Right ventricle myocardium inferior (tissue), 1 donor: ENCODE measurements at regions not wholly inside any gene's neighbourhood (a gene's known extent, or its start where the extent isn't known, plus 50 kb on each side); places are given as distances from the start of the nearest gene placed in this dataset.

Experiments used
- ATAC-seq: fragments of 200-7000 bp; cut with Tn5 transposase; one replicate; pipeline ENCODE4 v1.9.1; 2020; ENCODE audit warnings: mild to moderate bottlenecking, moderate library complexity
- DNase-seq: peaks from one replicate; pipeline ENCODE4 v3.0.0; 2021; ENCODE audit errors: missing footprints
- intact Hi-C: fragments of 100-400 bp; cut with DNase I; formaldehyde crosslinking; loops from one replicate; pipeline ENCODE4 v1.11.0; 2022
- donor health status: DM: no; HTN: yes; CAD: no; lungs with severe emphysema.

DNA sequence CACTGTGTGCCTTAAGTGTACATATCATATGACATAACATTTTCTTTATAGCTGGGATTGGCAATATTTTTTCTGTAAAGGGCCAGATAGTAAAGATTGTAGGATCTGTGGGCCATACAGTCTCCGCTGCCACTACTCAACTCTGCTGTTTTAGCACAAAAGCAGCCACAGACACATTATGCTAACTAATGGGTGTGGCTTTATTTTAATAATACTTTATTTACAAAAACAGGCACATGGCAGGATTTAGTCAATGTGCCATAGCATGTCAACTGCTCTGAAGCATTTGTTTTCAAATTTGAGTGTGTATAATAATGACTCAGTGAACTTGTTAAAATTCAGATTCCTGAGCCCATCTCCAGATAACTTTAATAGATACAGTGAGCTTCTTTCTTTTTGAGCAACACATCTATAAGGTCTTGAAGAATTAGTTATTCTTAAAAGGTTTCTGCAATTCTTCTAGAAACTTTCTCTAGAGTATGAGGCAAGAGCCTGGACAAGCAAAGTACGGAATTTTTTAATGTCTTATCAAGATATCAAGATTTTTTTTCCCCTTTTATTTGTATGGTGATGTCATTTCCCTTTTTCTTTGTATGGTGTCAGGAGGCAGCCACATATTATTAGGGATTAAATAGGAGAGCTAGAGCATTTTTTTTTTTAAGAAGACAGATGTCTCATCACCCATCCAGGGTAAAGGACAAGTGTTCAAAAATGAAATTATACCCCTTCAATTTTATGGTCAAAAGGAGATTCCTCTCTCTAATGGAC is 518.3 kb downstream of the DHX35 start:
- ATAC-seq = no peak
- DNase-seq = no peak
- intact Hi-C loops = no loop called here

DNA sequence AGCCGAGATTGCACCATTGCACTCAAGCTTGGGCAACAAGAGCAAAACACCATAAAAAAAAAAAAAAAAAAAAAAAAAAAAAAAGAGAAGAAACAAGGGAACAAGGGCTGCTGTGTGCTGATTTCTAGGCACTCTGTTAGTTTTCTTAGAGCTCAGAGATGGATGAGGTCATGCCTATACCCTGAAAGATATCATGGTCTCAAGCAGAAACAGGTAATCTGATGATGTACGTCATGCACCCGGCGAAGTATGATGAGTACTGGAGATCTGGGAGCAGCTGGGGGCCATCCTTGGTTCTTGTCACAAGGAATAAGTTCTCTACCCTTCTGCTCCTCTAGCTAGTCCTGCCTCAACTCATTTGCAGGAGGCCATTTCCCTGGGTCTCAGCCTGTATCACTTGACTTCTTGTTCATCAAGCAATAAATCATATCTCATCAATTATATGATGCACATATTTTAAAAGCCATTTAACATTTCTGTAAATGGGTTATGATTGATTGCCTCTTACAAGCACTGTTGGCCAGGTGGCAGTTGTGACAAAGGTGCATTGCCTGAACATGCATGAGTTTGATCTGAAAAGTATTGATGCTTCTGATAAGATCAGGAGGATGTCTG is 517.2 kb downstream of the DHX35 start:
- ATAC-seq (no peak), DNase-seq (no peak)
- intact Hi-C loops = no loop called here

DNA sequence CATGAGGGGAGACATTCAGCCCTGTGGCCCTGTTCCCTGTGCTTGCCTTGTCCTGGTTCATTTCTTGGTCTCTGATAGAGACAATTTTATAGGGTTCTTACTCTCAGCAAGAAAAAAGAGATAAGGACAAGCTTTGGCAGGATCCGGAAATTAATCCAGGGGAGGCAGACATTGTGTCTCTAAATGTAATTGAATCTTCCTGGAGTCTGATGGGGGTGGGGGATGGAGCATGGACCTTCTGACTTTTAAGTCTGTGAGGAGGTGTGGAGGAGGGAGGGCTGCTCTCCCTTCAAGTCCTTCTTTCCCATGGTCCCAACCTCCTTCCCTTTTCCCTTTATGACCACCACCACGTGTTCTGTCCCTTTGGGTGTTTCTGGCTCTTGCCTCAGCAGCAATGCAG is 512.7 kb downstream of the DHX35 start:
- intact Hi-C loops = no loop called here
- ATAC-seq = no peak

DNA sequence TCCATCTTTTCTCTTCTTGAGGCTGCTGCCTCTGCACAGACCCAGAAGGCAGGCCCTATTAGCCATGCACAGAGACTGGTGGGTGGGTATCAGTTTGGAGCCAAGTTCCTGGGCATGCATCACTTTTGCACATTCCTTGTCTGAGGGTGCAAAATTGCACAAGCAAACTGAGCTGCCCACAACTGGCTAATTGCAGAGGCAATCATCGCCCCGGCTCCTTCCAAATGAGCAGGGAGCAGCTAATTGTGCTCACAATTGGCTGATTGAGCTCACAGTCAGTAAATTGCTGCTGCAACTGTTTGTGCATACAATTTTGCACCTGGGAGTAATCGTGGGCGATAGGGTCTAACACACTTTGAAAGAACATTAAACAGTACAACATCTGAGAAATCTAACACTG is 511.4 kb downstream of the DHX35 start:
- intact Hi-C loops = no loop called here
- ATAC-seq (no peak), DNase-seq (no peak)

More for the DNA sequence above, 512.7 kb downstream of the DHX35 start:
- DNase-seq = no peak

DNA sequence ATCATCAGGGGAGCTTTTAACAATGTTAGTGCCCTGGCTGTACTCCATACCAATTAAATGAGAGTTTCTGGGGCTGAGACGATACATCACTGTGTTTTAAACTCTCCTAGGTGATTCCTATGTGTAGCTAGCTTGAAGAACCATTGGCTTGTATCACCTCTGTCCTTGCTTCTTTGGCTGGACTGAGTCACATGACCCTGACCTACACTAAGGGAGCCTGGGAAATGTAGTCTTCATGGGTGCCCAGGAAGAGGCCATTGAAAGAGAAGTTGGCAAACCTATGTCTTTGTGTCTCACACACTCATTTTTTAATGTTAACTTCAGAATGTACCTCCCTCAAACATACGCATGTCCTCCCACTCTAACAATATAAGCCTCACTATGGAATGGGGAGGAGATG is 506.6 kb downstream of the DHX35 start:
- intact Hi-C loops = no loop called here
- DNase-seq = no peak
- no peak for ATAC-seq

DNA sequence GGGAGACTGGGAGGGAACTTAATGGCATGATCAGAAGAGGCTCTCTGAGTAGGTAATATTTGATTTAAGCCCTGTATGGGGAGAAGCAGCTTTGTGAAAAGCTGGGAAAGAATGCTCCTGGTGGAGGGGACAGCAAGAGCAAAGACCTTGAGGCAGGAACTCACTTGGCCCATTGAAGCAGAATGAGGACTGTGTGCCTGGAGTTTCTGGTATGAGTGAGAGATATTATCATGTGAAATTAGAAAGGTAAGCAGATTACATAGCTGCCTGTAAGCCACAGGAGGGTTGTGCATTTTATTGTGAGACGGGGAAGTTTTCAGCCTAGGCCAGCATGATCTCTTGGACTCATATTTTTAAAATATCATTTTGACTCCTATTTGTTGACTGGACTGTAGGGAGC is 502.1 kb downstream of the DHX35 start:
- no peak for ATAC-seq
- DNase-seq = no peak
- intact Hi-C loops = no loop called here

DNA sequence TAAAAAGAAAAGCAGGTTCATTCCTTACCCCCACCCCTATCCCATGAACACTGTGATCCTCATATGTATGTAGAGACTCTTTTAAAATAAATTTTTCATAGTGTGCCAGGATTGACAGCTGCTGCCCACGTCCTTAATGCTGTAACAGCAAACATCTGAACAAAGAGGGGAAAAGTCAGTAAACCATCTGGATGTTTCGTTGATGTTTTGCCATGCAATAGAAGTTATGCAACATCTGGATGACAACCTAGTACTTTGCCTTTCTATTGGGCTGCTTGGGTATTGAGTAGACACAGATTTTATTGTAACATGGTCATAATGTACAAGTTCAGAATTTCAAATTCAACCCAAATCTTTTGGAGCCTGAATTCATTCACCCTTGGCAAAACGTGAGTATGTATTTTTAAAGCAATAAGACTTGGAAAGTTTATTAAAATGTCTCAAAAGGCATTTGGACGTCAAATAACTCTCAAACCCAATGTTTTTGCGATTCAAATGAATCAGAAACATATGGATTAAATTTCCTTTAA is 500.3 kb downstream of the DHX35 start:
- peak; percentile 31 for ATAC-seq

DNA sequence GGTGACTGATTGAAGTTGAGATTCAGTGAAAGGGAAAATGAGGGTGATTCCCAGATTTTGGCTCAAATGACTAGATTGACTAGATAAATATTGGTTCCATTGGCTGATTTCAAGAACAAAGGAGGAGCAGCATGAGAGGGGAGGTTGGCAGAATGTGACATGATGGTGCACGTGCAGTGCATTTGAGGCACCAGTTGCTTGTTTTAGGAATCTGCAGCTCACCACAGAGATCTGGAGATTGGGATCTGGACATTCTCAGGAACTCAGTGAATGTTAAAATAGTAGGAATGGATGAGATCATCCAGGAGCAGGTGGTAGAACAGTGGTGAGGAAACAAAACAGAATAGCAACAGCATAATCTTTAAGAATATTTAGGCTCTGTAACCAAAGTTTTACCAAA is 496.3 kb downstream of the DHX35 start:
- intact Hi-C loops = no loop called here
- DNase-seq (no peak), ATAC-seq (no peak)

More for the DNA sequence above, 500.3 kb downstream of the DHX35 start:
- DNase-seq = no peak
- intact Hi-C loops = no loop called here

DNA sequence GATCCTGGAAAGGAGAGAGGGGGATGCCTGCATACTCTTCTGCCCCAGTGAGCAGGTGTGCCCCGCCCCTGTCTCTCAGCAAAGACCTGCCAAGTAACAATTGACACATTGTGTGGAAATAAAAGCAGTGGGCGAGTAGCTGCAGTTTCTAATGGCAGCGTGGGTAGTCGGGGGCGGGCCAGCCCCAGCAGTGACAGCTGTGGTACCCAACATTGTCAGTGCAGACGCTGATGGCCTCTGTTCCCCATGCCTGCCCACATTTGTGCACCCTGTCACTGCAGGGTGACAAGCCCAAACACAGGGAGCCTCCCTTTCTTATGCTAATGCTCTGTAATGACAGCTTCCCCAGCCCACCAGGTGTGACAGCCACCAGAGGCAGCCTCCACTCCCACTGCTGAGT is 491.7 kb downstream of the DHX35 start:
- ATAC-seq (no peak), DNase-seq (no peak)
- intact Hi-C loops = no loop called here

DNA sequence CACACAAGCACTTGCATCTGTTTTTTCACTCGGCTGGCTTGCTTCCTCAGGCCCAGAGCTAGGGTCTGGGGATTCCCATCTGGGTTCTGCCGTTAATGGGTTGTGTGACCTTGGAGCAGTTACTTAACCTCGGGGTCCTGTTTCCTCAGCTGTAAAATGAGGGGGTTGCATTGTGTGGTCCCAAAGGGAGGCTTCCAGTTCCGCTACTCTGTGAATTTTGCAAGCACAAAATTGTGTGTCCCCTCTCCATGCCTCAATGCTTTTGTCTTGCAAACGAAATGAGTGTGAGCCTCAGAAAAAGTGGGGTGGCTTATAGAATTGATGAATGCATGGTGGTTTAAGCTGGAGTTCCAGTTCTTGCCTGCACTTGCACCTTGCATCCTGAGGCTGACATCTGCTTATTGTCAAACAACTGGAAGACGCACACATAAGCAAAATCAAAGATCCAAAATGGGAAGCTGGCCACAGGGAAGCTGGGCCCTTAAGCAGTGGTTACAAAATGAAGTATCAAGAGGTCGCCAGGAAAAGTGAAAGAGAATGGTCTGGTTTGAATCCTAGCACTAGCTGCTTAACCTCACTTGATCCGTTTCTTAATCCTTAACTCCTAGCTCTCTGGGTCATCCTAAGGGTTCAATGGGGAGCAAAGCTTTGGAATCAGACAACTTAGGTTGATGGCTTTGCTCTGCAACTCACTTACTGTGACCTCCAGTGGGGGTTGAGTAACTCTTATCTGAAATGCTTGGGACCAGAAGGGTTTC is 490.6 kb downstream of the DHX35 start:
- ATAC-seq (peak; percentile 16), DNase-seq (no peak)
- intact Hi-C loops = no loop called here

DNA sequence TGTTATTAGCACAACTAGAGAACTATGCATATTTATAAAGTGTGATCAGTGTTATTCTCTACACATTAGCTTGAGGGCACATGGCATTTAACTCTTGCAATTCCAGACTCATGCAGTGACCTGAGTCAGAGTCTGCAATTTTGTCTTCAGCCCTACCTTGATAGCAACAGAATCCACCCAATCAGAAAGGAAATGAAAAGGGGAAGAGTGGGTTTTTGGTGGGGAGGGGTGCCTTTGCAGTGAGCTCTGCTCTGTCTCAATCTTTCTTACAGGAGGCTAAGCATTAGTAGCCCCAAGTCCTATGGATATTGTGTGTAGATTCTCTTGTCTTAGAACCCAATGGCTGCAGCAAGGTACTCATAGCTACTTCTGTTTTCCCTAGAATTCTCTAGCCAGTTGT is 489.2 kb downstream of the DHX35 start:
- DNase-seq = no peak
- intact Hi-C loops = no loop called here

DNA sequence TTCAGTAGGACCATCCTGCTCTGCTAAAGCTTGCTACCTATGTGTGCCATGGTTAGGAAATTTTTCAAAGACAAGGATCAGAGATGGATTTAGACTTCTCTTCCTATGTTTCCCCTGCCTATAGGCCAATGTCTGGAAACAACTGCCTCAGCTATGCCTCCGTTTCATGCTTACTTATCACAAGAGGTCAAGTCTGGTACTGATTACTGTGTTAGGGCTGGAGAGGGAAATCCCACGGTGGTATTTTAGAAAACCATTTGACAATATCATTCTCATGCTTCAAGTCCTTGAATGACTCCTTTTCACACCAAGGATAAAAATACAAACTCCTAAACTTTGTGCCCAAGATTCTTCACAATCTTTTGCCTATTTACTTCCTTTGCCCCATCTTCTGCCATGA is 484.3 kb downstream of the DHX35 start:
- intact Hi-C loops = no loop called here
- ATAC-seq (no peak), DNase-seq (no peak)

More for the DNA sequence above, 489.2 kb downstream of the DHX35 start:
- no peak for ATAC-seq

DNA sequence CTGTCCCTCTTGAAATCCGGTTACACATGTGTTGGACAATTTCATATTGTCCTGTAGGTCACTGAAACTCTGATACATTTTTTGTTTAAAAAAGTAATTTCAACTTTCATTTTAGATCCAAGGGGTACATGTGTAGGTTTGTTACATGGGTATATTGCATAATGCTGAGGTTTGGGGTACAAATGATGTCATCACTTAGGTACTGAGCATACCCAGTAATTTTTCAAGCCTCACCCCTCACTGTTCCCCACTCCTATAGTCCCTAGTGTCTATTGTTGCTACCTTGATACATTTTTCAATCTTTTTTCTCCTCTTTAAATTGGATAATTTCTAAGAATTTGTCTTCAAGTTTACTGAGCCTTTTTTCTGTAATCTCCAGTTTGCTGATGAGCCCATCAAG is 483.0 kb downstream of the DHX35 start:
- ATAC-seq = no peak
- intact Hi-C loops = no loop called here
- no peak for DNase-seq

DNA sequence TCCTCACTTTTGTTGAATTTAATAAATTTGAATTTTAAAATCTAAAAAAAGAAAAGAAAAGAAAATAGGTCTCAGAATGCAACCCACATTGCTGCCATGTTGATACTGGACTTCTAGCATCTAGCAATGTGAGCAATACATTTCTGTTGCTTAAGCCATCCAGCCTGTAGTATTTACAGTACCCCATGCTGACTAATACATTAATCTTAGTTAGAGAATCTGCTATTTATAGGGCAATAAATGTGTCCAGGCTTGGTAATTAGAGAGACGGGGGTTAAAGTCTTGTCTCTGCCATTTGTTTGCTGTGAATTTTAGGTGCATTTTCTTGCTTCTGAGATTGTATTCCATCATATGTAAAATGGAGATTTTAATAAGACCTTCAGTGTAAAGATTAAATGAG is 471.3 kb downstream of the DHX35 start:
- intact Hi-C loops = loop anchor here (10.0 kb wide), 1 partner anchor 169 kb away; no protein-coding TSS in a partner anchor
- ATAC-seq (no peak), DNase-seq (no peak)

DNA sequence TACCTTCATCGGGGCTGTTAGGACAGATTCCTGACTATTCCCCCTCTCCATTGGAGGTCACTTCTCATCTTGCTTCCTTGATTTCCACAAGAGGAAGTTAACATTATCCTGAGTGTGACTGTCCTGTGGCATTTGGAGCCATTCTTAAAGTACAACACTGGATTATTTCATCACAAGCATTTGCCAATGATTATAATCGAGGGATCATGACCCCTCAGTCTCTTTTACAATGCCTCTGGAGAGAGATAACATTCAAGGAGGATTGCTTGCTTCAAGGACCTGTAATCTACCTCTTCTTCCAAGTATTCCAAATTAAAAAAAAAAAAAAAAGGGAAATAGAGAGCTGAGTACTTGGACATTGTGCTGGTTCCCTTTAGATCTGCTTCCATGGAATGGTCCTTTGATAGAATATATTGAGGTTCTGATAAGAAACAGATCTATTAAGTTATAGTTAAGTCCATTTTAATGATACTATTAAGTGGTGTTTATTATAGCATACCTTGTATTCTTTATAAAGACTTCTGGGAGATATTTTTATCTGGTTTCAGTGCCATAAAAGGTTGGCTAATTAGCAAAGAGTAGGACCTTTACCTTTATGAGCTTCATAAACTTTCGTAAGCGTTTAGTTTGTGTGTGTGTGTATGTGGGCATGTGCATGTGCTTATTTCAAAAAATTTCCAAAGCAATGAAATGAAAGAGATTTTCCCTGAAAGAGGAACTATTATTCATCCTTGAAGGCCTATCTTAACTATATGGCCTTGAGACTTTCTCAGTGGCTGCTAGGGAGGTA is 469.1 kb downstream of the DHX35 start:
- DNase-seq = no peak
- ATAC-seq = no peak
- intact Hi-C loops = loop anchor here (10.0 kb wide), 1 partner anchor 166 kb away; no protein-coding TSS in a partner anchor

DNA sequence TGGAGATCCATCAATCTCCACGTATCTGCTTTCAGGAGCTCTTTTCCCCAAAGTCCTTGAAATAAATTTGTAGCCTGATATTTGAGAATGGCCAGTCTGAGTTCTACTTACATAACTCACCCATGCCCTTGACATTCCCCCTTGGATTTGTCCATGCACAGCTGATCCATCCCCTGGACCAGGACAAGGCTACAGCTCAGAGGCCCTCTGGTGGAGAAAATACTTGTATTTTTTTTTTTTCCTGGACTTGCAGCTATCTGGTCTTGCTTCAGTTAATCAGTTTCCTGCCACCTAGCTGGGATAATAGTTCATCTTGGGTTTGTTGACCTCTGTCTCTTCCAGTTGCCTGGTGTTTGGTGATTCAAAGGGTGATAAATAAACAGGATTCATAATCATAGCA is 467.6 kb downstream of the DHX35 start:
- ATAC-seq = peak; percentile 56
- intact Hi-C loops = loop anchor here (10.0 kb wide), 1 partner anchor 165 kb away; no protein-coding TSS in a partner anchor
- no peak for DNase-seq

DNA sequence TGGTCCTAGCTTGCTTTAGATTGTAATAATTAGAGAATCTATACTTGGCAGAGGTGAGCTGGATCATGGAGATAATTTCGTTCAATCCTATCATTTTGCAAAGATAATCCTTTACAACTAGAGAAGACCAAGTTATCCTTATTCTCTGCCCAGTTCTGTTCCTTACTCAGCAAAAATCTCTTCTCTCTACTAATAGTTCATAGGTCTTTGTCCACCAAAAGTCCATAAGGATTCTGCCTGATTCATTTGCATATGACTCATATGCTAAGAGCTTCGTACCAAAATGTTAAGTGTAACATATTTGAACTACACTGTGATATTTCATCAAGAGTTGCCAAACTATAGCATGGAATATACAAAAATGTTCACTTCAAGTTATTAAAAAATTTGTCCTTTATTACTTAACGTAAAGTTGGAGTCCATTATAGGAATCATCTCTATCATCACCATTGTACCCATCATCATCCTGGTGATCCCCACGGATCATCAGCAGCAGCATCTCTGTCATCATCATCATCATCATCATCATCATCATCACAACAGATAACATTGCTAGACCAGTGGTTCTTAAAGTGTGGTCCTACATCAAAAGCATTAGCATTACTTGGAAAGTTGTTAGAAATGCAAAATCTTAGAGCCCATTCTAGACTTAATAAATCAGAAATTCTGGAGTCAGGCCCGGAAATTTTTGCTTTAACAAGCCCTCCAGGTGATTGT is 463.0 kb downstream of the DHX35 start:
- intact Hi-C loops = no loop called here

DNA sequence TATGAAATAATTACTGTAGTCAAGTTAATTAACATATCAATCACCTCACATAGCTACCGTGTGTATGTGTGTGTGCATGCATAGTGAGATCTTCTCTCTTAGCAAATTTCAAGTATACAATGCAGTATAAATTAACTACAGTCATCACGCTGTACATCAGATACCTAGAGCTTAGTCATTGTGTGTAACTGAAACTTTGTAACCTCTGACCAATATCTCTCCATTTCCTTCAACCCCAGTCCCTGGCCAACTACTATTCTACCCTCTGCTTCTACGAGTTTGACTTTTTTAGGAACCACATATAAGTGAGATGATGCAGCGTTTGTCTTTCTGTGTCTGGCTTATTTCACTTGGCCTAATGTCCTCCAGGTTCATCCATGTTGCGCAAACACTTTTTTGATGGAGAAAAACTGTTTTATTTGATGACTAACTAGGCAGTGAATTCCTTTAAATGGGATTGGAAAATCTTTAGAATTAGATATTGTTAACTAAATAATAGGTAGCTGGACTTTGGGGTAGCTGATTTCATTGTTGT is 459.5 kb downstream of the DHX35 start:
- intact Hi-C loops = no loop called here
- ATAC-seq (no peak), DNase-seq (no peak)

More for the DNA sequence above, 463.0 kb downstream of the DHX35 start:
- DNase-seq = no peak
- ATAC-seq = no peak
